Large intestine (tissue), 3 donors: ENCODE measurements at regions not wholly inside any gene's neighbourhood (a gene's known extent, or its start where the extent isn't known, plus 50 kb on each side); places are given as distances from the start of the nearest gene placed in this dataset.

Experiments used
- DNase-seq, 2 donors: peaks; one replicate each; pipeline versions ENCODE4 v3.0.0 to v3.0.0-alpha.2; 2013
- H3K27ac ChIP-seq: one replicate; pipeline ENCODE4 v1.5.1; 2013; ENCODE audit warnings: low read length
- H3K27me3 ChIP-seq: 2 replicates; pipeline ENCODE4 v1.6.1; 2013; ENCODE audit warnings: low read length; ENCODE audit not compliant: control insufficient read depth, insufficient read depth
- H3K36me3 ChIP-seq: 2 replicates; pipeline ENCODE4 v1.6.1; 2013; ENCODE audit warnings: low read length; ENCODE audit not compliant: control insufficient read depth, insufficient read depth
- H3K4me1 ChIP-seq: one replicate; pipeline ENCODE4 v1.6.1; 2013; ENCODE audit warnings: low read length; ENCODE audit not compliant: control insufficient read depth, insufficient read depth
- H3K4me3 ChIP-seq: one replicate; pipeline ENCODE4 v1.5.1; 2013; ENCODE audit warnings: low read length
- H3K9me3 ChIP-seq: one replicate; pipeline ENCODE4 v1.6.1; 2013; ENCODE audit warnings: mild to moderate bottlenecking, low read depth, low read length, moderate library complexity; ENCODE audit not compliant: control insufficient read depth
- WGBS: methylation state at CpG from one replicate; pipeline ENCODE4 v1.1.5; 2013; ENCODE audit warnings: low lambda C conversion rate; ENCODE audit not compliant: insufficient coverage; 5-methylcytosine and 5-hydroxymethylcytosine counted together

DNA sequence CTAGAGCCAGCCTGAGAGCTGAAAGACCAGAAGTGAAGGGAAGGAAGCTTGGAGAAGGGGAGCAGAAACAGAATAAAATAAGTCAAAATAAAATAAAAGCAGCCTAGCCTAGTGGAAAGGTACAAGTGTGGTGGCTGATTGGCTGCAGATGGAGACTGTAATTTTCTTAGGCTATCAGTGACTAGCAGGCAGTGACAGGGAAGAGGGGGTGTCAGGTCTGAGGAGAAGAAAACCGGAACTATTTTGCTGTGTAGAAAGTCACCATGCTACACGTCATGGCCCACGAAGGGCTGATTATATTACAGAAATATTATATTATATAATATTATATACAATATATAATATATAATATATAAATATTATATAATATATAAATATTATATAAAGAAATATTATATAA is 98.1 kb upstream of the TAF11L2 start:
- no CpG with 5 or more reads among the region's 3 CpGs for WGBS
- H3K36me3 ChIP-seq, result no peaks in the 10 kb centered on the region
- no peak for DNase-seq
- no peak overlapping the region for H3K4me3 ChIP-seq
- no peak overlapping the region for H3K27ac ChIP-seq
- no peaks in the 10 kb centered on the region for H3K4me1 ChIP-seq
- no peaks in the 10 kb centered on the region for H3K9me3 ChIP-seq
- H3K27me3 ChIP-seq, result peaks cover 25% of the 10 kb centered on the region

DNA sequence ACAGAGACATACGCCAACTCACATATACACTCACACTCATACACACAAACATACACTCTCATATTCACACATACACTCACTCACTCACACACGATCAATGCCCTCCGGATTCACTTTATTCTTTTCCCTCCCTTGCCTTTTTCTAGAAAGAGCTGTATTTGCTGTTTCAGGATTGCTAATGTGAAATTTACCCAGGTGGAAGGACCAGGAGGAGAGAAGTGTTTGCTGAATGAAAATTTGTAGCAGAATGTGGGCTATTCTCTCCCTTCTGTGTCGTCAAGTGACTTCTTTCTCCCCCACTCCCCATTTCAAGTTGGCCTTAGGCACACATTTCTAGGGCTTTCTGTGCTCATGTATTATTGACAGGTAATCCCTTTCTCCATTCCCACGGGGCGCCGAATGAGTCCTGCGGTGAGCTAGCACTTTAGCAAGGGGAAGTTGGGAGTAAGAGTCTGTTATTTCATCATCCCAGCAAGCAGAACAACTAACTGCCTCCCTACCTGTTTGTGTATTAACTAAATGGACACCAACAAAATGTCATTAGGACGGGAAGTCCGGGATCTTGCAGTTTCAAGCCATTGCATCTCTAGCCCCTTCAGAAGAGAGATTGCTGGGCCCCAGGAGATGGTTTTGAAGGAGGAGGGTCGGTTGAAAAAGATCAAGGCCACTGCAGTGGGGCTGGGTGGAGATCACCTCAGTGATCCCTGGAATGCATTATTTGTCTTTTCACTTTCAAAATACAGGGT is 97.1 kb upstream of the TAF11L2 start:
- H3K9me3 ChIP-seq, result no peaks in the 10 kb centered on the region
- H3K4me1 ChIP-seq, result no peaks in the 10 kb centered on the region
- H3K4me3 ChIP-seq, result no peak overlapping the region
- no CpG with 5 or more reads among the region's 11 CpGs for WGBS
- no peak for DNase-seq
- no peaks in the 10 kb centered on the region for H3K36me3 ChIP-seq
- no peak overlapping the region for H3K27ac ChIP-seq
- H3K27me3 ChIP-seq, result peaks cover 25% of the 10 kb centered on the region

DNA sequence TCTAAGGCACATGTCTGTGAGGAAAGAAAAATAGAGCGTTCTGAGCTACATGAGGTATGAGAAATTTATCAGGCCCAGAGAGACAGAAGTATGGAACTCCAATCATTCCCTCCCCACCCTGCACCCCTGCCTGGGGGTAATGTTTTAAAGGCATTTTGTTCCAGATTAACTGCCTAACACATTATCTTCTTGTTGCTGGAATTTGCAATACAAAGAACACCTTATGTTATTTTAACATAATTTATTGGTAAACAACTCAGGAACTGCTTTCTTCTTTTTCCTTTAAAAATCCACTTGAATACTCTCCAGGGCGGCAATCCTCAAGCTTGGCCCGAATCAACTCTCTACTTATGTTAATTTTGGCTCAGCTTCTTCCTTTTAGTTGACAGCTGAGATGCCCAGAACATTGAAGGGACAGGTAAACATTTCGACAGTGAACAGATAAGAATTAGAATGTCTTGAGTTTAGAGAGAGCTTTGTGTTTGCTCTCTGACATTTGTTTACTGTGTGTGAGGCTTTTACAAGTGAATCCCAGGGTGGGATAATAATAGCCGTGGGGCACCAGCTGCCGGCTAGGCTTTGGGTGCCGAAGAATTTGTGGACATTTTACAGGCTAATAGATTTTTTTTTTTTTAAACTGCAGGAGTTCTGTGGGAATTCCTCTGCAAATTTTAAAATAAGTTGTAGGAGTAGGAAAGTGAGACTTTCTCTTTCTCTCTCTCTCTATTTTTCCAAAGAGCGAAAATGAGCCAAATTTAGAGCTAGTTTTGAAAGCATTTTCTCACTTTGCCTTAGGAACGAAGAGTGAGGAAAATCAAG is 96.4 kb upstream of the TAF11L2 start:
- DNase-seq, result no peak
- peaks cover 25% of the 10 kb centered on the region for H3K27me3 ChIP-seq
- H3K27ac ChIP-seq, result no peak overlapping the region
- no peak overlapping the region for H3K4me3 ChIP-seq
- H3K36me3 ChIP-seq, result no peaks in the 10 kb centered on the region
- no peaks in the 10 kb centered on the region for H3K4me1 ChIP-seq
- 20% methylated on average over 1 of the region's 9 CpGs for WGBS
- no peaks in the 10 kb centered on the region for H3K9me3 ChIP-seq

DNA sequence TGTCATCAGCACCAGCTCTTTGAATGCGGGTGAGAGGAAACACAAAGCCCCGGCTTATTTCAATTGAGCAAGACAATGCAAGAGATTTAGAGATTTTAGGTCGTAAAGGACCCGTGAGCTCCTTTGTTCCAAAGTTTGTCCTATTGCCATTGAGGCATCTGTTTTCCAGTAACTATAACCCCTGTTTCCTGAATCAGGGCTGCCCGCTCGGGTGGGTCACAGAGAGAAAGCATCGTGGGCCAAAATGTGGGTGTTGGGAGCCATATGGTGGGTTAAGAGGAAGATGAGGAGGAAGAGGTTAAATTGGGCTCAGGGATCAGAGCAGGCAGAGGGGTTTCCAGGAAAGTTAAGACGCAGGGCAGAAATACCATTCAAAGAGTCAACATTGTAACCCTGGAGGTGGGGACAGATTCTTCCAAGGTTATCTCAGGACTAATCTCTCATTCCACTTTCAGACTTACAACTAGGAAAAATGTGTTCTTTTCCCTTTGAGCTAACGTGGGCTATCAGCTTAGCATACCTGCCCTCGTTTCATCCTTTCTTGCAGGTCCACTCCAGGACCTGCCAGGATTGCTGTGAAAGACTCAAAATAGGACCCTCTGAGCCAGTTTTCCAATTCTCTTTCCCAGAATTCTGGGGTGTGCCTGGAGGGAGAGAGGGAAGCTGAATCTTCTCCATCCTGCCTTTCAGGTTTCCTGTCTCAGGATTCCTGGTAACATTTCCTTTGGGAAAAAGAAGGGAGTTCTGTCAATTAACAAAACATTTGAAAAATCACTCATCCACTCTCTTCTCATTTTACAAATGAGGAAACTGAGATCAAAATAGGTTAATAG is 95.5 kb upstream of the TAF11L2 start:
- H3K4me1 ChIP-seq, result no peaks in the 10 kb centered on the region
- no peak overlapping the region for H3K27ac ChIP-seq
- H3K4me3 ChIP-seq, result no peak overlapping the region
- 33% methylated on average over 1 of the region's 10 CpGs for WGBS
- H3K9me3 ChIP-seq, result no peaks in the 10 kb centered on the region
- peaks cover 25% of the 10 kb centered on the region for H3K27me3 ChIP-seq
- H3K36me3 ChIP-seq, result no peaks in the 10 kb centered on the region
- DNase-seq, result no peak

DNA sequence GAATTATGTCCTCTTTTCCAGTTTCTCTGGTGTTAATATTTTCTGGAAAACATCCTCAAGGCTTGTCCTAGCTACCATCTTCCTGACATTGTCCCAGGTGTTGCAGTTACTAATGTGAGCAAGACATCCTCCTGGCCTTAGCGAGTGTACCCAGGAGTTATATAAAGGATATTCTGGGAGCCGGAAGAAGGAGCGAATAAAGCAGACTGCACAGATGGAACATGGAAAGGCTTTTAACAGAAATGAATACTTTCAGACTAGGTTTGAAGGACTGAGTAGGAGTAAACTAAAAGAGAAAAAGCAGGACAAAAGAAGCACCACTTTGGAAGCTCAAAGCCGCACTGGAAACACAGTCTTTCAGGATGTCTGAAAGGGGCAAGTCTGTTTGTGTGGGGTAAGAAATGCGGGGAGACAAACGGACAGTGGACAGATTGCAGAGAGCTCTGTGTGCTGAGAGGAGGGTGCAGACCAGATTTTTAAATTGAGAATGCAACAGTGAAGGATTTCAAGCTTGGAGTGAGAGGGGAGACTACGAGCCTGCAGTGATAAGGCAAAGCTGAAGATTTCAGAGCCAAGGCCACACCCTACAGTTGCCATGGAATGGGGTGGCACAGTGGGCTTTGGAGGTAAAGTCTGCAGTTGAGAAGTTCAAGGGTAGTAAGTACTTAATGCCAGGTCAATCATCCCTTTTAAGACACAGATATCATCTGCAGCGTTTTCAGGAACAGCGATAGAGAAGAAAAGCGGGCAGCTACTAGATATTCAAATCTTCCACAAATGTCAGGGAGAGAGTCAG is 94.1 kb upstream of the TAF11L2 start:
- H3K4me1 ChIP-seq, result no peaks in the 10 kb centered on the region
- DNase-seq, result no peak
- H3K27me3 ChIP-seq, result peaks cover 25% of the 10 kb centered on the region
- H3K36me3 ChIP-seq, result no peaks in the 10 kb centered on the region
- H3K9me3 ChIP-seq, result no peaks in the 10 kb centered on the region
- no peak overlapping the region for H3K27ac ChIP-seq
- 87% methylated on average over 2 of the region's 10 CpGs for WGBS
- H3K4me3 ChIP-seq, result no peak overlapping the region

DNA sequence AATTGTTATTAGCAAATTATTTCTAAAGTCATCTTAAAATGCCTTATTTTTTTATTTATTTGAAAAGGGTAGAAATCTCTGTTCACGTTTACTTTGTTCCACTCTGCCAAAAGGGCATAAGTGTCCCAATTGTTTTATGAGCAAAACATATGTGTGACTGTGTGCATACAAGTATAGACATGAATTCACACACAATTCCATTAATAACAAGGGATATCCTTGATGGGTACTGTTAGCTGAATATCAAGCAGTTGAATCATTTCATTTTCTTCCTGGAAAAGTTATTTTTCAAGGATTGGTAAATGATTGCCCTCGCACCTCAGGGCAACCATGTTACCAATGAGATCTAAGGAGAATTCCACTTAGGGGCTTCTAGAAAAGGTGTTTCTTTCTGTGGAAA is 92.1 kb upstream of the TAF11L2 start:
- DNase-seq, result no peak
- Histone ChIP-seq H3K9me3 (no peaks in the 10 kb centered on the region), H3K36me3 (no peaks in the 10 kb centered on the region), H3K4me1 (no peaks in the 10 kb centered on the region), H3K4me3 (no peak overlapping the region), H3K27ac (no peak overlapping the region), H3K27me3 (peaks cover 22% of the 10 kb centered on the region)
- 83% methylated on average over 1 of the region's 2 CpGs for WGBS

DNA sequence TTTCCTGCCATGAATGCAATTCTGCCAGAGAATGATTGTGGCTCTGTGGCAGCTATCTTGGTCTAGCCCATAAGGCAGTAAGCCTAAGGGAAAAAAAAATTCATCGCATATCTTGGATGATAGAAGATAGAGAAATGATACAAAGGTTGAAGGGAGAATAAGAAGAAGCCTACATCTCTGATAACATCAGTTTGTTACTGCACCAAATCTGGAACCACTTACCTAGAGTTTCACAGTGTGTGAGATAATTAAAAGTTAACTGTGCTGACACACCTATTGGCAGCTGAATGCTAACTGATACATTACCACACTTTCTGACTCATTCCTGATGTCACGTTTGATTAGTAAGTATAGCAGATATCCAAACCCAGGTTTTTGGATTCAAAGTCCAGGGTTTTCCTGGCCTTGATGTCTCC is 91.6 kb upstream of the TAF11L2 start:
- Histone ChIP-seq H3K36me3 (no peaks in the 10 kb centered on the region), H3K4me1 (no peaks in the 10 kb centered on the region), H3K27ac (no peak overlapping the region), H3K4me3 (no peak overlapping the region), H3K27me3 (peaks cover 17% of the 10 kb centered on the region), H3K9me3 (no peaks in the 10 kb centered on the region)
- 80% methylated on average over 1 of the region's 2 CpGs for WGBS
- no peak for DNase-seq

DNA sequence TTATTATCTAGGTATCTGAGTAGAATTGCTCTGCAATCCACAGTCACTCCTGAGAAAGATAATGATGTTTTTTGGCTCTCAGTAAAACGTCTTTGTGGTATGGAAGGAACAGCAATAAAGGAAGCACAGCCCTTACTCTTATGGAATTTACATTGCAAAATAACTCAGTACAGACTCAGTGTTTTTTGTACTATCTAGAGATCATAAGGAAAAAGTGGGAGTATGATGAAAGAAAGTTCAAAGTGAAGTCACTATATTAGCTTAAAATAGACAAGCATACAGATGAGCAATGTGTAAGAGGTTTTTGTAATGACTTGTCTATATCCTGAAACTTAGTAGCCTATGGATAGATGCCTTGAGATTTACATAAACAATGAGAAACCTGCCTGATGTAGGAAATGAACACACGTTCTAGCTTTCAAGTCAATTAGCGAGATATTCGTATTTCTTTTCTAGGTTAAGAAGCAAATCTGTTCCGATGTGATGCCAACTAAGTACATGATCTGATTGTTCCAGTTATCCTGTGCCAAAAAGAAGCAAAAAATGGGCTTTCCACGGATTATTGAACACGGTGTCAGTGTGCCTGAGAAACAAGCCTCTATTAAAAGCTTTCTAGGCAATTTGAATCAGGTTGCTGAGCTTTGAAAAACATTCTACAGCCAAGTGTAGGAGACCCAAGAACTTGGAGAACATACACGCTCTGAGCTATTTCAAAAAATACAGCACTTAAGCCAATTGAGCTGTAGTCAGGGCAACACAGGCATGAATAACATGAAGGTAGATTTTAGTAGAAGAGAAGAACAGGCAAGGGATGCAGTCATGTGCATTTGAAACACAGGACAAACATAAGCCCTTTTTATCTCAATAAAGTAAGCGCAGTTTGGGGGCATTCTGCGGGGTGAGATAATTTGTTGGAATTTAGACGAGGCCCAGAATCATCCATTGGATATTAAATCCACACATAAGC is 86.3 kb upstream of the TAF11L2 start:
- WGBS, result 96% methylated on average over 4 of the region's 11 CpGs

More for the DNA sequence above, 86.3 kb upstream of the TAF11L2 start:
- no peaks in the 10 kb centered on the region for H3K36me3 ChIP-seq
- H3K27me3 ChIP-seq, result no peaks in the 10 kb centered on the region
- DNase-seq, result no peak
- no peaks in the 10 kb centered on the region for H3K9me3 ChIP-seq
- no peak overlapping the region for H3K4me3 ChIP-seq
- no peak overlapping the region for H3K27ac ChIP-seq
- no peaks in the 10 kb centered on the region for H3K4me1 ChIP-seq
